Inferior parietal cortex (tissue), 1 donor: ENCODE measurements at regions not wholly inside any gene's neighbourhood (a gene's known extent, or its start where the extent isn't known, plus 50 kb on each side); places are given as distances from the start of the nearest gene placed in this dataset.
"Not testable (repeated sequence)": the region's sequence is repeated elsewhere in the genome, so short reads cannot be mapped to it uniquely, and the experiment has no call there.

ENCODE experiments used
- DNase-seq: peaks from one replicate; pipeline ENCODE4 v3.0.0-alpha.2; 2016; ENCODE audit errors: extremely low spot score

DNA sequence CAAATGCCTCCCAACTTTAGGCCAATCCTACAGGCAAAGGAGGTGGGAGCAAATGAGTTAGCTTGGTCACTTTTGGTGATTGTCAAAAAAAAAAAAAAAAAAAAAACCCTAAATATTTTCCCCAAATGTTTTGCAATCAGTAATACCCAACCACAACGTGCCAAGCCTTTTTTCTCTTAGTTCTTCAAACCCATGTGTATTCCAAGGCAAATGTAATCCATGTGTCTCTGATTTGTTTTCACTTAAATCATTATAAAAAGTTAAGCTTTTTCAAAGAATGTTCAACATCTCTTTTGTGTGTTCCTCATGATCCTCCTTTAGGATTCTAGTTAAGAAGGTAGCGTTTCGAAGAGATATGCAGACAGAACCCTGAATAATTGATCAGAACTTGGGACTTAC lies 328.4 kb downstream of the PAPSS1 start:
- DNase-seq = no peak

DNA sequence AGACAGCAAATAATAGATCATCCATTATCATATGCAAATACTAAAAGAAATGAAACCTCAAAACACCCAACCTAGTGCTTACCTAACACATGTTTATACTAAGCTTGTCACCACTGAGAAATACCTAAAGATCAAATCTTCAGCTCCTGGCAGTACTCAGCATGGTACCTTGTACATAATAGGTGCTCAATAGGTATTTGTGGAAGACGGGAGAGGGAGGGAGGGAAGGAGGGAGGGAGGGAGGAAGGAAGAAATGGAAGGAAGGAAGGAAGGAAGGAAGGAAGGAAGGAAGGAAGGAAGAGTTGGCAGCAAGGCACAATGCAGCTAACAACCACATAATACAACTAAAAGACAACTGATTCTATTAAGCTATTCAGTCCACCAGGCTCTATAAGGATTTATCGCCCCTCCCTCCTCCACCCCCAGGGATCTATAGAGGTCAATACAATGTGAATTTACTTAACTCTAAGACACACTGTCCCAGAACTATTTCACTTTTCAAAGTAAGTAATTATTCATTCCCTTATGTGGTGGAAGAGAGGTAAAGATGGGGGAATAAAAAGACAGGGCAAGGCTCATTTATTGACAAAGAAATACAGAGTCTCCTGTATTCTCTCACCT lies 328.9 kb downstream of the PAPSS1 start:
- no peak for DNase-seq

DNA sequence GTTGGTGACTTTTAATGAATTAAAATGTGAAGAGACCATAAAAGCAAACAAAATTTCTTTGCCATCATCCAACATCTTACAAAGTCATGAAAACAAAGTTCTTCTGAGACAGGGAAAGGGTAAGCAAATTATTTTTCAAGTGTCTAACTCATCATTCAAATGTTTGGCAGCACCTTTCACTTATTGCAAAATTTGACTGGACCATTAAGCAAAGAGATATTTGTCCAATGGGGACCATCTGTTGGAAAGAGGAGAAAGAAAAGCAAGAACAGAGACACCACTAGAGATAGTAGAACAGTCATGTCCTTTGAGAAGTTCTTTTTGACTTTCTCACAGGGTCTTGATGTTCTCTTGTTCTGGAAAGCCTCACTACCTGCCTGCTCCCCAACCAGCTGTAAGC lies 330.1 kb downstream of the PAPSS1 start:
- DNase-seq = no peak

DNA sequence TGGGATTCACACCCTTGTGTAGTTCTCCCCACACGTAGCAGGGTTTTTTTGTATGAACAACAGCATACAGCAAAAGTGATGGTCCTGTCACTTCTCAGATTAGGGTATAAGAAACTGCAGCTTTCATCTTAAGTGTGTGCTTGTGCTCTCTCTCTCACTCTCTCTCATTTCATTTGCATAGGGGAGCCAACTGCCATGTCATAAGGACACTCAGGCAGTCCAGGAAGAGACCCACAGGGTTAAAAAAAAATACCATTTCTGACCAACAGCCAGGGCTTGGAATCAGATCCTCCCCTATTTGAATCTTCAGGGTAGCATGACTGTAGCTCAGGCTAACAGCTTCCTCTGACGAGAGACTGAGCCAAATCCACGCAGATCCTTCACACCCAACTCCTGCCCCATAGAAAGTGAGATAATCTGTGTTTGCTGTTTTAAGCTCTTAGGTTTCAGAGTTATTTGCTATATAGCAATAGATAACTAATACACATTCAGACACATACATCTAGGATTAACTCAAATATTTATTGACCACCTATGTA lies 331.2 kb downstream of the PAPSS1 start:
- DNase-seq = no peak

DNA sequence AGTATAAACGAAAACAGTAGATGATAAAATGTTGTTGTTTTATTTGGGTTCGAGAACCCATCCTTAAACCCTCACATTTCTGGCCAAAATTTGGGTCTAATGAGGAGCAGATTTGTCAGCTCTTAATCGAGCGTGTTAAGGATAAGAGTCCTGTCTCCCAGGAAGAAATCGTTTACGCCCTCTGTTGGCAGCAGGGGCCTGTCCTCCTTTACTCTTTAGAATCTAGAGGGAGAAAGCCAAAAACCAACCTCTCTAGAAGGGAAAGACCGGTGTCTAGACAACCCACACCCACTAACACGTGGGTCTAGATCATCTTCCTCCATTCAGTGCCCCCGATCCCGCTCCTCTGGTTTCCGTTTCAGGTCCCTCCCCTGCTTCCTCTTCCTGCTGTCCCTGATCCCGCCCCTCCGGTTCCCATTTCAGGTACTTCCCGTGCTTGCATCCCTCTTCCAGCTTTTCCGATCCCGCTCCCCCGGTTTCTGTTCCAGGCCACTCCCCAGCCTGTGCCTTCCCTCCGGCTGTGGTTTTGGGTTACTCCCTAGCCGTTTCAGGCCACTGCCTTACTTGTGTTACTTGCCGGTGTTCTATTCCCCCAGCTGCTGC lies 339.1 kb downstream of the PAPSS1 start:
- no peak for DNase-seq

DNA sequence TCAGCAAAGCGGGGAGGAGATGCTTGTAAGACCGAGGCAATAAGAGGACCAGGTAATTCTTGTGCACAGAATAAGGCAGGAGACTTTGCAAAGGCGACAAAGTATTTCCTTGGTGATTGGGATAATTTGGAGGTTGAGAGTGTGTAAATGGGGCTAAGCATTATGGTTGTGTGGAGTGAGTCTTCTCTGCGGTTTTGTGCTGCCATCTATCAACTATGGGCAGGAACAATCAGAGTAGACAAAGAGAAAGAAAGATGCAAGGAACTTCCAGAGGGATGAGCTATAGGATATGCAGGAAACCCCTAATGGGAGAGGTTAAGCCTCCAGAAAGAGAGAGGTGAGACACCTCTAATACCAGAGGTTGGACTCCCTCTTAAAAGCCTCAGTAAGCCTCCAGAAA lies 339.8 kb downstream of the PAPSS1 start:
- no peak for DNase-seq

DNA sequence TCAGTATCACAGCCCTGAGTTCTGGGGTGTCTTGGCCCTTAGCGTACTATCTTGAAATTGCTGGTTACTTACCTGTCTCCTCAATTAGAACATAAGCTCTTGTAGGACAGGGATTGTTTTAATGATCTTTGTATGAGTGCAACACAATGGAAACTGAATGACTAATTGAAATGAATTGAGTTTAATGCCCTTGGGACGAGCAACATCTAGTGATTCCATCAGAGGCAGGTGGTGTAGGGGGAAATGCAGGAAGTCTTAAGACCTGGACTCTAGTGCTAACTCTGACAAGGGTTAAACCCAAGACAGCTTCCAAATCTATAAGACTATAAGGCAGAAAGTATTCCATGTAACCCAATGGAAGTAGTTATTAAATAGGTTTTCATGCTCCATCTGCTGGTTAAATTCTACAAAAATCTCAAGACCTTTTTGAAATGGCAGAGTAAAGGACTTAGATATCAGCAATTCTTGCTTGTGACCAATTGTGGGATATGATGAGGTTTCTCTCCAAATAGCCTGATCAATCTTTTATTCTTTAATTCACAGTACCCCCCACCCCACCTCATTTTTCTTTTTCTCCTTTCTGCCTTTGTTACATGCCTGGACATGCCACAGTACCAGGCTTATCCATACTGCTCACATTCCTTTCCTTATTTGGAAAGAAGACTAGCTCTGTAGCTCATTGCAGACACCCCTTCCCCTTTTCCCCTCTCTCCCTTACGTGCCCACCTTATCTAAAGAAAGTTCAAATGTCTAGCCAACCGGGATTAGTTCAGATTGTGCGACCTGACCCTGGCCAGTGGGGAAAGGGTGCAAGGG lies 340.8 kb downstream of the PAPSS1 start:
- DNase-seq = no peak

DNA sequence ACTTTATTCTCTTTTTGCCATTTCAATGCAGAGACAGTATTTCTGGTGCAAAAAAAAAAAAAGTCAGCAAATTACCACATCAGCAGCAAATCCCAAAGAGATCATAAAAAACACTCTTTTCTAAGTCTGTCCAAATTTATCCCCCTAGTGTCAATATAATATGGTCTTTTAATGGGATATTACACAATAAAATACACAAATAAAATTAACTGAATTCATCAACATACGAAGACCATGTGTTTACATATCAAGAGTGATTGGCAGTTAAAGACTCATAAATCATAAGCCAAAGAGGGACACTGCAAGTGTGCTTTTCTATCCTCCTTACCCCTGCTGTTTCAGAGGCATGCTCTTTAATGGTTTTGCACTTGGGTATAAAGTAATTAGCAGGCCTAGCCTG lies 340.2 kb upstream of the DKK2 start:
- no peak for DNase-seq

DNA sequence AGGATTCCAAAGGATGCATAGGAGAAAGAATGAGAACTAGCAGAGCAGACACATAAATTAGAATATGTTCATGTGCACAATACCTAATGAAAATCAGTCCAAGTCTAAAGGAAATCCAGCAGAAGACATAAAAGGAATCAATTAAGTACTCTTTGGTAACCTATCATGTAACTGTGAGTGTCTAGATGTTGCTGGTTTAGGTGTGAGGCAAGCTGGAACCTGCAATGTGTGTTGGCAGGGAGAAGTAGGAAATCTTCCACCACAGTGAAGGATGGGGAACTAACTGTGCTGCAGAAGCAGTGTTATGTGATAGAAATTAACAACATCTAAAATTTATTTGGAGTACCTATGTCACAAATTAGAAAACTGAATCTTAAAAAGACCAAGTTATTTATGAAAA lies 330.8 kb upstream of the DKK2 start:
- no peak for DNase-seq

DNA sequence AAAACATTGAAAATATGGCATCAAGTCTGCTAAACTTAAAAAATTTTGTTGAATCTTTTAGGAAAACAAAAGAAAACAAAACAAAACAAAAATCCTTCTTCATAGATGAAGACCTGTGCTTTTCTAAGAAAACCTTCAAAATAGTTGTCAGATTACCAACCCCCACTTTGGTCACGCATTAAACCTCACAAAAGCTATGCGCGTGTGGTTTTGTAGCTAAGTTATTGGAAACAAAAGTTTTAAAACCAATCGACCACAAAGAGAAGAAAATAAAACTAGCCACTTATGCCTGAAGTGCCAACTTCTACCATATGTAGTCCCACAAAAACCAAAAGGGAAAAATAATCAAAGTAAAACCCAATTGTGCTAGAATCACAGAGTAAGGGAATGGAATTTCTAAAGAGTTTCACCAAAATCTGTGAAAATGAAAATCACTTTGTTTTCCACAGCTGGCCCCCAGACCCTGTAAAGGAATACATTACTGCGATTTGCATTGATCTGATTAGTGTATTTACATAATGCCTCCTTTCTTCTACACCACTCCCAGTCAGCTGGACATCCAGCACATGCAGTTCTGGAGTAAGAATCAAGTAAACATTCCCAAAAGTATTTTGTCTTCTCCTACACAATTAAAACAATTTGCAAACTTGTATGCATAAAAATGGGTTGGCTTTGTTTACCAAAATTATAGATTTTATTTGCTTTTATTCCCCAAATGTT lies 330.1 kb upstream of the DKK2 start:
- no peak for DNase-seq

DNA sequence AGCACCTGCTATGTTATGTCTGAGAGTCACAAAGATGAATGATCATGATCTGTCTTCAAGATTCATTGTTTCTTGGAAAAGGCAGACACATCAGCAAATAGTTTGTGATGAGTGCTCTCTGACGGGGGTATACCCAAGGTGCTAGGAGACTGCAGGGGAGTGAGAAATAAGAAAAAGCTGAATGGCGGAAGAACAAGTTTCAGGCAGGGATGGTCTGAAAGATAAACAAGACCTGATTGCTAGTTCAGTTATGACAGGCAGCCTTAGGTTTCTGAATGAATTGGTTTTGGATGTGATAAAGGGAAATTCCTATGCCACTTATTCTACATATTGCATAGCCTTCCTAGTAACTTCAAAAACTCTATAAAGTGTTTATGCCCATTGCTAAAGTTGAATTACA lies 327.0 kb upstream of the DKK2 start:
- no peak for DNase-seq

DNA sequence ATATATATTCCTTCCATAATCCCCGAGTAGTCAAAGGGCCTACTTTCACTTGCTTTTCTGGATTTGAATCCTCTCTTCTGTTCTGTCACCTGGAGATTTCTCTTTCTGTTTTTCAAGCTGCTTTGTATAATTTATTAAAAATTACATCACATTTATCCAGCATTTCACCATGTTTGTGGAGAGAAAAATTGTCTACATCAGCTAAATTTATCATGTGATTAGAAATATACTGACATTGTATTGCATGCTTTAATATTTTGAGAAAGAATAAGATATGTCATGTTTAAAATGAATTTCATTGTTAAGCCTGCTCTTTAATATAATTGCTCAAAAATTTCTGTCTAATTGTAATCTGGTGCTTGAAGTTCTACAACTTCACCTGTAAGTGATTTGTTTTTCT lies 323.1 kb upstream of the DKK2 start:
- no peak for DNase-seq

DNA sequence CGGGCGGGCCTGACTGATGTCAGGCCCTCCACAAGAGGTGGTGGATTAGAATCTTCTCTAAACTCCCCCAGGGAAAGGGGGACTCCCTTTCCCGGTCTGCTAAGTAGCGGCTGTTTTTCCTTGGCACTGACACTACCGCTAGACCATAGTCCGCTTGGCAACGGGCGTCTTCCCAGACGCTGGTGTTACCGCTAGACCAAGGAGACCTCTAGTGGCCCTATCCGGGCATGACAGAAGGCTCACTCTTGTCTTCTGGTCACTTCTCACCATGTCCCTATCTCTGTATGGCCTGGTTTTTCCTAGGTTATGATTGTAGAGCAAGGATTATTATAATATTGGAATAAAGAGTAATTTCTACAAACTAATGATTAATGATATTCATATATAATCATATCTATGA lies 318.2 kb upstream of the DKK2 start:
- not testable (repeated sequence) for DNase-seq

DNA sequence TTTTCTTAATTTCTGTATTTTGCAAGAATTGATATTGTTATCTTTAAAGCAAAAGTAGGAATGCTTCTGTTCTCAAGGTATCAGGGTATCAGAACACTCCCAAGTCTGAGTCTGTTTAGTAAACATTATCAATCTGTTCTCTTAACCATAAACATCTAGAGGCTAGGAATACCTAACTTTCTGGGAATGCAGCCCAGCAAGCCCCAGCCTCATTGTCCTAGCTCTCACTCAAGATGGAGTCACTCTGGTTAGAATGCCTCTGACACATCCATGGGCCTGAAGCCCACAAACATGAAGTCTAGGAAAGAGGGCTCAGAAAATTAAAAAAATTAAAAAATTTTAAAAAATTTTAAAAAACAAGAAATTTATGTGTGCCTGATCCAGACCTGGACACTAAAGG lies 315.1 kb upstream of the DKK2 start:
- DNase-seq = no peak

DNA sequence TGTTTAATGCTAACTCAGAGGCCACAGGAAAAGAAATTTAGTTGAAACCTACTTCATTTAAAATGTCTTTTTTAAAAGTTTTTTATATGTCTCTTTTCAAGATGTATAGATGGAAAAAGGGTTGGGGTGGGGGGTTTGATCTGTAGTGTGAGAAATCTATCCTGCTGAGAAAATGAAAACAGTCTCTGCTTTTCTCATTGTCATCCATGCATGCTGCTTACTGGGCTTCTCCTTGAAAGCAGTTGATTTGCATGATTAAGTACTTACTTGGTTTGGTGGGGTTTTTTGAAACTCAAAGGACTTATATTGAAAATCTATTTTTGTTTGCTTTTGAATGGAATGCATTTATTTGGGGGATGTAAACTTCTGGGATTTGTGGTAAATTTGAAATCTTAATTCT lies 313.6 kb upstream of the DKK2 start:
- no peak for DNase-seq

DNA sequence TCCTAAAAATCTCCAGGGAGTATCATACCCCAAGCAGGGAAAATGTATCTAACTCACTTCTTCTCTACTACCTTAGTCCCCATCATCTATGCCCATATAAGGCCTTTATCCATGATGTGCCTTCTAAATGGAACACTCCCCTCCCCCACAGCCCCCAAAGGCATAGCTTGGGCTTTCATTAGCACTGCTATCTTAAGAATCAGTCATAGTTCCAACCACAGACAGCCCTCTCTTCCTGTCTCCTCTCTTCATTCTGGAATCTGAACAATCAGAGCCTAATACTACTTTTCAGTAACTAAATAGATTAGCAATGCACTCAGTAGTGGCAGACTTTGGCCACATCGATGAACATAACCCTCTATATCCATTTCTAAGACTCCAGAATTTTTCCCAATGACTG lies 313.2 kb upstream of the DKK2 start:
- no peak for DNase-seq

DNA sequence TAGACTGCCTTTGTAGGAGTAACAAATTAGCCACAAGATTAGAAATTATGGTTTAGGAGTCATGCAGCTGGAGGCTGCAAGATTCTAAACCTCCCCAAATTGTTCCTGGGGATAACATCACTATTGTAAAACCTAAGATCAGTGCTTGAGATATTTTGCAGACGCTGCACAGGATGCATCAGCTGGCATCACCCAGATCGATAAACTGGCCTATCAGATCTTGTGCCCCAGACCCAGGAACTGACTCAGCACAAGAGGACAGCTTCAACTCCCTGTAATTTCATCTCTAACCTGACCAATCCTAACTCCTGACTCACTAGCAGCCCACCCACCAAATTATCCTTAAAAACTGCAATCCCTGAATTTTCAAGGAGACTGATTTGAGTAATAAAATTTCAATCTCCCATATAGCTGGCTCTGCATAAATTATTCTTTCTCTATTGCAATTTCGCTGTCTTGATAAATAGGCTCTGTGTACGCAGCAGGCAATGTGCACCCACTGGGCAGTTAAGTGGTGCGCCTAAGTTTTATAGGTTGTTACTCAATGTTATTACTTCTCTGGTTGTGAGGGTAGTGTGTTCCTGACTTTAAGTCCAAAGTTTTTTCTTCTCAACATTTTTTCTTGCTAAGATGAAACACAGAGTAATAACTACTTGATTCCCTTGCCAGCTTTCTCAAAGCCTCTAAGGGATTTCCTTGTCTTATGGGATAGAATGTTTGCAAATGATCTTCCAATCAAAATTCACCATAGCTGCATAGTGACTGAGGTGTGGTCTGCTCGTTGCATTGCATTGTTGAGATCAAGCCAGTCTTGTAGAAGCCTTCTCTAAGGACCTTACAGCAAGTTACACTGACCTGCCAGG lies 312.3 kb upstream of the DKK2 start:
- no peak for DNase-seq

DNA sequence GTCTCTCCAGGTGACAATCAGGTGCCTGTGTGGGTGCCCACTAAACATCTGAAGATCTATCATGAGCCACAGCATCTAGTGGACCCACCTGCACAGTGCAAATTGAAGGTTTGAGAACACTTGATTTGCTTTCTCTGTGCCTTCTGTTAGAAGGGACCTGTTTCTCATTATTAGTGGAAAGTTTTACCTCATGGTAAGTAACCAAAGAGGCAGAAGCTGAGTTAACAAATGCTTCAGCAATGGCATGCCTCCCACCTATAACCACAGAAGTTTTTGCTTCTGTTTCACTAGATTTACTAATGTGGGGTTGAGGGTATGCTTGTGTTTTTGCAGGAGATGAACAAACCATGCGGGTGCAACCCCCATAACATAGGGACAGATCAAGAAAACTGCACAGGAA lies 297.4 kb upstream of the DKK2 start:
- DNase-seq = no peak

DNA sequence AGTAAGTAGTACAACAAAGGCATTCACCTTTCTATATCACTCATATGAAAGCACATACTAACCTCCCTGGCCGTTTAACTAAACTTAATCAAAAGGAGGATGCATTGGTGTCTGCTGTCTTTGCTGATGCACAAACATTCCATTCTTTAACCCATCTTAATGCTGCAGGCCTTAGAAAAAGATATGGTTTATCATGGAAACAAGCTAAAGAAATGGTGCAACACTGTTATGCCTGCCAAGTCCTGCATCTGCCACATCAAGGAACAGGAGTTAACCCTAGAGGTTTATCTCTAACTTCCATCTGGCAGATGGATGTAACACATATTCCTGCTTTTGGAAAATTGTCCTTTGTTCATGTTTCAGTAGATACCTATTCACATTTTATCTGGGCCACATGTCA lies 296.5 kb upstream of the DKK2 start:
- DNase-seq = not testable (repeated sequence)

DNA sequence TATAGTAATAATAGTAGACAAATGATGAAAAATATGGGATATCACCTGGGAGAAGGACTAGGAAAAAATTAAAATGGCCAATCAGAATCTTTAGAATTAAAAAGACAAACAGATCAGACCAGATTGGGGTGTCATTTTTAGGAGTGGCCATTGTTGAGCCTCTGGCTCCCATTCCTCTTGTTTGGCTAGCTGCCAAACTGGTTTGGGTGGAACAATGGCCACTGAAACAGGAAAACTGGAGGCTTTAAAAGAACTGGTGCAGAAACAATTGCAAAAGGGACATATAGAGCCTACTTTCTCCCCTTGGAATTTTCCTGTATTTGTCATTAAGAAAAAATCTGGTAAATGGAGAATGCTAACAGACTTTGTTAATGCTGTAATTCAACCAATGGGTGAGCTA lies 294.8 kb upstream of the DKK2 start:
- DNase-seq = no peak

DNA sequence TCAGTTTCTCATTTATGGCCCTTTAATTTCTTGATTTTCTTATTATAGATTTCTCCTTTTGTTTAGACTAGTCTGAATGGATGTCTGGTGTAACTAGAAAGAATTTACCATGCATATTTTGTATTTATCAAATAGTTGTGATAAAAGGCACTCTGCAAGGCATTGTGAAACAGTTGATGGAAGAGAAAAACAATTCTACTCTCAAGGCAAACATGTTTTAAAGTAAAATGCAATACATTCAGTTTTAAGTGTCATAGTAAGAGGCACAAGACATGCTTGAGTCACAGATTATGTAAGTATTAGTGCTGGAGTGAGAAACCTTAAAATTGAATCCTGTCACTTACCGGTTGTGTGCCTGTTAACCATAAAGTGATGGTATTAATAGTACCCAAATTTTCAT lies 283.3 kb upstream of the DKK2 start:
- no peak for DNase-seq
